MM.1S (cell line): ENCODE measurements at regions not wholly inside any gene's neighbourhood (a gene's known extent, or its start where the extent isn't known, plus 50 kb on each side); places are given as distances from the start of the nearest gene placed in this dataset.

Experiments used
- DNase-seq: peaks from one replicate; pipeline ENCODE4 v3.0.0-alpha.2; 2015
- H2AFZ ChIP-seq: fragments of 300-600 bp; sonication (generic); 2 replicates; pipeline ENCODE4 v1.6.0; 2016; ENCODE audit warnings: antibody characterized with exemption, low read length
- H3F3A ChIP-seq: fragments of 300-600 bp; sonication (generic); 2 replicates; pipeline ENCODE4 v1.6.1; 2016; ENCODE audit warnings: mild to moderate bottlenecking, antibody characterized with exemption, low read length, moderate library complexity, mixed read lengths; ENCODE audit not compliant: insufficient read depth
- H3K27ac ChIP-seq: fragments of 300-600 bp; sonication (generic); 2 replicates; pipeline ENCODE4 v1.5.1; 2016; ENCODE audit warnings: mild to moderate bottlenecking, low read length
- H3K27me3 ChIP-seq: fragments of 300-600 bp; sonication (generic); replicated peaks from 2 replicates; pipeline ENCODE4 v1.6.0; 2016; ENCODE audit warnings: low read length; ENCODE audit not compliant: insufficient read depth
- H3K36me3 ChIP-seq: fragments of 300-600 bp; sonication (generic); replicated peaks from 2 replicates; pipeline ENCODE4 v1.6.1; 2016; ENCODE audit warnings: mild to moderate bottlenecking, low read length, mixed read lengths; ENCODE audit not compliant: insufficient read depth
- H3K4me1 ChIP-seq: fragments of 300-600 bp; sonication (generic); 2 replicates; pipeline ENCODE4 v1.6.1; 2016; ENCODE audit warnings: low read length, mixed read lengths
- H3K4me2 ChIP-seq: fragments of 300-600 bp; sonication (generic); 2 replicates; pipeline ENCODE4 v1.6.0; 2016; ENCODE audit warnings: low read depth, low read length
- H3K4me3 ChIP-seq: fragments of 300-600 bp; sonication (generic); 2 replicates; pipeline ENCODE4 v1.5.1; 2016; ENCODE audit warnings: low read length, mixed read lengths
- H3K79me2 ChIP-seq: fragments of 300-600 bp; sonication (generic); 2 replicates; pipeline ENCODE4 v1.6.1; 2016; ENCODE audit warnings: mixed run types, low read length, mixed read lengths
- H3K9ac ChIP-seq: fragments of 300-600 bp; sonication (generic); 2 replicates; pipeline ENCODE4 v1.6.1; 2016; ENCODE audit warnings: low read length, mixed read lengths
- H3K9me2 ChIP-seq: fragments of 300-600 bp; sonication (generic); replicated peaks from 2 replicates; pipeline ENCODE4 v1.6.1; 2016; ENCODE audit warnings: mild to moderate bottlenecking, low read length, mixed read lengths; ENCODE audit not compliant: insufficient read depth
- H3K9me3 ChIP-seq: fragments of 300-600 bp; sonication (generic); replicated peaks from 2 replicates; pipeline ENCODE4 v1.6.1; 2016; ENCODE audit warnings: mild to moderate bottlenecking, low read length, mixed read lengths; ENCODE audit not compliant: insufficient read depth
- H4K20me1 ChIP-seq: fragments of 300-600 bp; sonication (generic); 2 replicates; pipeline ENCODE4 v1.6.1; 2016; ENCODE audit warnings: mild to moderate bottlenecking, low read length, moderate library complexity, mixed read lengths; ENCODE audit not compliant: insufficient read depth
- EZH2 ChIP-seq: fragments of 300-600 bp; sonication (generic); optimal IDR thresholded peaks from 2 replicates; pipeline ENCODE3; 2017; ENCODE audit warnings: low read depth, mild to moderate bottlenecking, antibody characterized with exemption, low read length, mixed read lengths
- EZH2phosphoT487 ChIP-seq: fragments of 300-600 bp; sonication (generic); IDR thresholded peaks from 2 replicates; pipeline ENCODE4 v1.6.1; 2018; ENCODE audit warnings: antibody characterized with exemption, low read length
- TF ChIP-seq, protein P1 (sequence below): fragments of 300-600 bp; sonication (generic); IDR thresholded peaks from 2 replicates; pipeline ENCODE4 v1.5.1; 2016; ENCODE audit warnings: antibody characterized with exemption, low read length, mixed read lengths

DNA sequence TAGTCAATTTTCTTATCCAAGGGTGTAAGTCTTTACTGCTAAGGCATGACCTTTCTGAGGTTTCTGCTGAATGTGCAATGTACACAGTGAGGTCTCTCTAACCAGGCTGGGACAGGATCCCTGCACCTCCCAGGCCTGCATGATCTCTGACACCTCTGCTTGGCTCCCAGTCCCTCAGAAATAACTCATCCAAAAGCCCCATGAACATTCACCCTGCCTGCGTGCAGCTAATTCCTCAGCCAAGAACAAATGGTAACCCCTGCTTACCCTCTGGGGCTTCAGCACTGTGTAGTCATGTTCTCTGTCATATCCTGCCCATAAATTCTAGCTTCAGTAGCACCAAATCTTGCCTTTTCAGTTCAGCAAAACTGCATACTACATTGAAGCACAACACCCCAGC lies 1146.3 kb upstream of the MIR17HG start:
- DNase-seq = no peak

DNA sequence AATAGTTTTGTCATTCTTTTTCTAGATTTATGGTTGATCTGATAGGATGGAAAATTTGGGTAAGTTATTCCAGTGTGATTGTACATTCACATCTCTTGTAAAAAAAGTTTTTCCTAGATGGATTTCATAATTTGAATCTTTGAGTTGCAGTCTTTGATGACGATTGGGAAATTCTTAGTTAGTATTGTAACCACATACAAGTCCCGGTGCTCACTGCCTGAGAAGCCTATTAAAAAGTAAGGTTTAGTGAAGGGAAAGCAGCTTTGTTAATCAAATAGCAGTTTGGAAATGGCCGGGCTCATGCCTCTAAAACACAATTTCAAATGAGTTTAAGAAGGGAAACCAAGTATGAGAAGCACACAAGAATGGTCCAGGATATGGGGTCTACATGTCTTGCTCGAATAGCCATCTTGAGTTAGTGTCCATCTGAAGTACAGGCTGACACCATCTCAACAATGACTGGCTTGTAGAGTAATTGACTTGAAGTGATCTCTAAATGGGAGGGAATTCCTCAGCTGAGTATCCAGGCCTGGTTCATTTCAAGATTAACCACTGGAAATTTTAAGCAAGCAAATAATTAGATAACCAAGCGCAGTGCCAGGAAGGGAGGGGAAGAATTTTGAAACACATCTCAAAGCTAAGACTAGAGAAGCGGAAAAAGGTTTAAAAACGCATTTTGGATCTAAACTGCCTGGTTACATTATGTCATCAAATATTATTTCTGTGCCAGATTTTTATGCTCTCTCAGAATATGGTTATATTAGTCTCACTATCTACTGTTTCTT lies 1145.6 kb upstream of the MIR17HG start:
- no peak overlapping the region for H3K4me3 ChIP-seq
- no peak overlapping the region for H3K27ac ChIP-seq
- no peaks in the 10 kb centered on the region for H3K9me3 ChIP-seq
- TF ChIP-seq EZH2 (no peak), EZH2phosphoT487 (no peak)
- TF ChIP-seq, protein P1, sequence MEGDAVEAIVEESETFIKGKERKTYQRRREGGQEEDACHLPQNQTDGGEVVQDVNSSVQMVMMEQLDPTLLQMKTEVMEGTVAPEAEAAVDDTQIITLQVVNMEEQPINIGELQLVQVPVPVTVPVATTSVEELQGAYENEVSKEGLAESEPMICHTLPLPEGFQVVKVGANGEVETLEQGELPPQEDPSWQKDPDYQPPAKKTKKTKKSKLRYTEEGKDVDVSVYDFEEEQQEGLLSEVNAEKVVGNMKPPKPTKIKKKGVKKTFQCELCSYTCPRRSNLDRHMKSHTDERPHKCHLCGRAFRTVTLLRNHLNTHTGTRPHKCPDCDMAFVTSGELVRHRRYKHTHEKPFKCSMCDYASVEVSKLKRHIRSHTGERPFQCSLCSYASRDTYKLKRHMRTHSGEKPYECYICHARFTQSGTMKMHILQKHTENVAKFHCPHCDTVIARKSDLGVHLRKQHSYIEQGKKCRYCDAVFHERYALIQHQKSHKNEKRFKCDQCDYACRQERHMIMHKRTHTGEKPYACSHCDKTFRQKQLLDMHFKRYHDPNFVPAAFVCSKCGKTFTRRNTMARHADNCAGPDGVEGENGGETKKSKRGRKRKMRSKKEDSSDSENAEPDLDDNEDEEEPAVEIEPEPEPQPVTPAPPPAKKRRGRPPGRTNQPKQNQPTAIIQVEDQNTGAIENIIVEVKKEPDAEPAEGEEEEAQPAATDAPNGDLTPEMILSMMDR = no peak
- no peaks in the 10 kb centered on the region for H3K36me3 ChIP-seq
- H3K9me2 ChIP-seq = no peaks in the 10 kb centered on the region
- no peaks in the 10 kb centered on the region for H4K20me1 ChIP-seq
- no peaks in the 10 kb centered on the region for H3K4me1 ChIP-seq
- H3K9ac ChIP-seq = no peak overlapping the region
- no peak overlapping the region for H2AFZ ChIP-seq
- no peaks in the 10 kb centered on the region for H3K79me2 ChIP-seq
- no peaks in the 10 kb centered on the region for H3F3A ChIP-seq
- no peaks in the 10 kb centered on the region for H3K27me3 ChIP-seq
- H3K4me2 ChIP-seq = no peak overlapping the region
- DNase-seq = no peak

More for the DNA sequence above, 1146.3 kb upstream of the MIR17HG start:
- no peaks in the 10 kb centered on the region for H3F3A ChIP-seq
- H3K9ac ChIP-seq = no peak overlapping the region
- no peaks in the 10 kb centered on the region for H3K36me3 ChIP-seq
- no peak overlapping the region for H3K4me2 ChIP-seq
- no peaks in the 10 kb centered on the region for H3K27me3 ChIP-seq
- H4K20me1 ChIP-seq = no peaks in the 10 kb centered on the region
- H3K9me2 ChIP-seq = no peaks in the 10 kb centered on the region
- H3K27ac ChIP-seq = no peak overlapping the region
- no peak overlapping the region for H2AFZ ChIP-seq
- no peaks in the 10 kb centered on the region for H3K4me1 ChIP-seq
- no peak overlapping the region for H3K4me3 ChIP-seq
- no peaks in the 10 kb centered on the region for H3K79me2 ChIP-seq
- no peaks in the 10 kb centered on the region for H3K9me3 ChIP-seq
- TF ChIP-seq EZH2phosphoT487 (no peak), EZH2 (no peak)
- TF ChIP-seq, protein P1 = no peak

DNA sequence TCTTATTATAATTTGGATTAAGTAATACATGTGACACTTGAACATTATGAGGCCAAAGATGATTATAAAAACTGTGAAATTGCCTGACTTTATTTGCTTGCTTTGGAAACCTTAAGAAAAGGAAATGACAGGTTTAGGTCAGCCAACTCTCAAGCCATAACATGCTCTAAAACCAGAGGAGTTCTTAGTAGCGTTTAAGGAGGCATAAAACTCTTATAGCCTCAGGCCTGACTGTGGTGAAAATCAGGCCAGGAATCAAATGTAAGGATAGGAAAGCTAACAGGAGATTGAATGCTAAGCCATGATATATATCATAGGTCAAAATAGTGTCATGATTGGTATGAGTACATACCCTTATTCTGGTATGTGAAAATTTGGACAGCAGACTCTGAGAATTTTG lies 1142.4 kb upstream of the MIR17HG start:
- DNase-seq = no peak
- H3F3A ChIP-seq = no peaks in the 10 kb centered on the region
- no peaks in the 10 kb centered on the region for H3K27me3 ChIP-seq
- no peaks in the 10 kb centered on the region for H3K4me1 ChIP-seq
- H3K4me3 ChIP-seq = no peak overlapping the region
- H4K20me1 ChIP-seq = no peaks in the 10 kb centered on the region
- H3K79me2 ChIP-seq = no peaks in the 10 kb centered on the region
- H3K36me3 ChIP-seq = no peaks in the 10 kb centered on the region
- no peaks in the 10 kb centered on the region for H3K9me3 ChIP-seq
- TF ChIP-seq EZH2 = no peak
- no peak for TF ChIP-seq EZH2phosphoT487
- TF ChIP-seq, protein P1 = no peak
- H3K9ac ChIP-seq = no peak overlapping the region
- no peak overlapping the region for H2AFZ ChIP-seq
- no peak overlapping the region for H3K27ac ChIP-seq
- no peaks in the 10 kb centered on the region for H3K9me2 ChIP-seq
- H3K4me2 ChIP-seq = no peak overlapping the region
